Amniotic epithelial cell (primary cell): ENCODE measurements at regions not wholly inside any gene's neighbourhood (a gene's known extent, or its start where the extent isn't known, plus 50 kb on each side); places are given as distances from the start of the nearest gene placed in this dataset.
A peak's percentile ranks its signal among the peaks of the same experiment; 100 is the strongest.
"Not testable (repeated sequence)": the region's sequence is repeated elsewhere in the genome, so short reads cannot be mapped to it uniquely, and the experiment has no call there.

Experiments used
- DNase-seq: peaks from one replicate; pipeline ENCODE4 v3.0.0-alpha.2; 2010; ENCODE audit warnings: low read depth

DNA sequence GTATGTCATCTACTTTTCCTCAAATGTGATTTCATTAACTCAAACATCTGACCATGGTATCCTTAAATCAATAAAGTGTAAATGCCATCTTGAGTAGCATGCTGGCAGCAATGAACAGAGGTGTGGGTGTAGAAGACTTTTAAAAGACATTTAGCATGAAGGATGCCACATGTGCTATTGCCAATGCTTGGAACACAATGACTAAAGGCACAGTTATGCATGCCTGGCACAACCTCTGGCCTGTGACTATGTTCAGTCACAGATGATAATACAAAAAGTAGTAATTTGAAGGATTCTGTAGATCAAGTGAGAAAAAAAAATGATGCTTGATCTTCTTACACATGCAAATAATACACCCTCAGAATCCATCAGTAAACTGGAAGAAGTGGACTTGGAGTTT is 938.9 kb upstream of the ADGRL4 start:
- no peak for DNase-seq

GRCh38 chr1:79929356-79929755 is 922.8 kb upstream of the ADGRL4 start:
- peak; percentile 23 for DNase-seq

- DNase-seq, result no peak
These were observed 922.4 kb upstream of the ADGRL4 start for GRCh38 chr1:79928901-79929300.

DNA sequence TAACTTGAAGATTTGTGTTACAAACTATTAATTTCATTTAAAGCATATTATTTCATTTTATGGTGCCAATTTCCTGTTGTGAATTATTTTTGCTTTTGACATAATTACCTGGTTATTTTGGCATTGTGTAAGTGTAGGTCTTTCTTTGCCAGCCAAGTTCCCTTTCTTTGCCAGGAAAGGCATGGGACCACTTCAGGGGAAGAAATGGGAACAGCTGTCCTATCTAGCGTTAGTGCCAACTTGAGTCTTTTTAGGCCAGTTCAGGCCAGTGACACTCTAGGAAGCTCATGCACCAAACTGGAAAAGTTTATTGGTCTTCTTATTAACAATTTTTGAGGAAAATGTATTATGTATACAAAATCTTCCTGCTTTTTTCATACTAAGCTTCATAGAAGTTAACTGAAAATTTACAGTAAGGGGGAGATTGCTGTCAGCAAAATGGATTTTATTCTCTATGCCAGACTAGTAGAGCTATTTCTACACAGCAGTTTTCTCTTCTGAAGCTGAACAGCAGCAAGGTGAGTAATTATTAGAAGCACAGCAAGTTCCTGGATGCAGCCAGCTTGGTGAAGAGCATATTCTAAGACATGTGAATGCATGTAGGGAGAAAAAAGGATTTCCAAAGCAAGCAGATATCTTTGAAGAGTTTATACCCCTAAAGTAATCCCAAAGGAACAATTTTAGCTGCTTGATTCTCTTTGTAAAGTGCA is 914.6 kb upstream of the ADGRL4 start:
- DNase-seq, result no peak

GRCh38 chr1:79914896-79915295 is 908.4 kb upstream of the ADGRL4 start:
- no peak for DNase-seq

DNA sequence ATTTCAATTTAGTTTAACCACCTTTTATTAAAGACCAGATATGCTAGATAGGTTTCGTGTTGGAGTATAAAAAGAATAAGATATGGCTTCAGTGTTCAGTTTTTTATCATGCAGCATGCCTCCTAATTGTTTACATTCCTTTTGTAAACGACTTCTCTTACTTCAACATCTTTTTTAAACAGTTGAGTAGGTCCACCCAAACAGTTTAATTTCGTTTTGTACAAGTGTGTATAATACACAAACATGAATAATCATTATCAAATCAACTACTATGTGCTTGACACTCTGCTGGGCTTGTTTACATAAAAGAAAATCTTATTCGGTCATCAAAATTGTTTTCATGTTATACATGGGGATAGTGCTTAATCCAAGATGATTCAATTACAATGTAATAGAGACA is 906.3 kb upstream of the ADGRL4 start:
- no peak for DNase-seq

GRCh38 chr1:79903321-79903720 is 896.8 kb upstream of the ADGRL4 start:
- no peak for DNase-seq

DNA sequence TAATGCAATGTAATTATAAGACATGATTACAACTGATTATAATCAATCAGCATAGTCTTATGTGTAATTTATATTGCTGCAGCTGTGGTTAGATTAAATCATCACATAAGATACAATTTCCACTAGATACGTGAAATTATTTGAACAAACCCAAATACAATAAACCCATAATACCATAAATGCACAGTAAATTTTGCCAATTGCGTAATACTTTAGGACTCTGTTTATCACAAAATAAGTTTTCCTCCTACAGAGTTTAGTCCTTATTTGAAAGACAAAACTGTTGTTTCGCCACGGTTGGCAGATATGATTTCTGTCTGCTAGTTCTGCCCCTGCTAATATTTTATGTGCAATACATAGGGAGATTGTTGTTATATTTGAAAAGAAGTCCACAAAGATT is 895.9 kb upstream of the ADGRL4 start:
- no peak for DNase-seq

- peak; percentile 92 for DNase-seq
These were observed 893.4 kb upstream of the ADGRL4 start for GRCh38 chr1:79899914-79900313.

DNA sequence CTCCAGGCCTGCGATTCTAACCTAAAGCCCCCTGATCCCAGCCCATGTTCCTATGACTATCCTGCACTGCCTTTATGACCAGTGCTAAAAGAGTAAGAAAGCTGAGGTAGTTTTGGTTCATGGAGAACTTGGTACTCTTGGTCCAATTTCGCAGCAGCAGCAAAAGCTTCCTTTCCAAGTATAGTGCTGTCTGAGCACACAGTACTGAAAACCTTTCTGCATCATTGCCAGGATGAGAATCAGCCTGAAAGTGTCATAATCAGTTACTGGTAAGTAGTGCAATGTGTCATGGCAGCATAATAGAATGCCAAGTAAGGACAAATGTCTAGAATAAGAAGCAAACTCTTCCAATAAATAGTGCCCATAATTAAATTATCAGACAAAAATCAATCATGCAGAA is 889.6 kb upstream of the ADGRL4 start:
- DNase-seq, result no peak

DNA sequence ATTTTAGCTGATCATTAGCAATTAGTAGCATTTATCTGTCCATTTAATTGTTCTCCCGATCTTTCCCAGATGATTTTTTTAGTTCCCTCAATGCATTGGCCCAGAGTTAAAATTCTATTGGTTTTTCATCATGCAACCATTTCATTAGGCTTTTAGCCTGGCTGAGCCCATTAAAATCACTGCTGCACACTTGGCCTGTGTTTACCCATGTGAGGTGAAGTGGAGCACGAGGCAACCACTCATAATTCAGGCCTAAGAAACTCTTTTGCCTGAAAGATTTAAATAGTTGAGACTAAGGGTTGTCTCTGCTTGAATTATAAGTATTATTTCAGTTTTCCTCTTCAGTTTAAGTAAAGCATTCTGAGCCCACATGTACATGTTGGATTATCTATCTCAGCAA is 889.0 kb upstream of the ADGRL4 start:
- DNase-seq, result no peak

DNA sequence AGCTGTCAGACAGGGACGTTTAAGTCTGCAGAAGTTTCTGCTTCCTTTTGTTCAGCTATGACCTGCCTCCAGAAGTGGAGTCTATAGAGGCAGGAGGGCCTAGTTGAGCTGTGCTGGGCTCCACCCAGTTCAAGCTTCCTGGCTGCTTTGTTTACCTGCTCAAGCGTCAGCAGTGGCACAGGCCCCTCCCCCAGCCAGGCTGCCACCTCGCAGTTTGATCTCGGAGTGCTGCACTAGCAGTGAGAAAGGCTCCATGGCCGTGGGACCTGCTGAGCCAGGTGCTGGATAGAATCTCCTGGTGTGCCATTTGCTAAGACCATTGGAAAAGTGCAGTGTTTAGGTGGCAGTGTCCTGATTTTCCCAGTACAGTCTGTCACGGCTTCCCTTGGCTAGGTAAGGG is 887.6 kb upstream of the ADGRL4 start:
- DNase-seq, result not testable (repeated sequence)

DNA sequence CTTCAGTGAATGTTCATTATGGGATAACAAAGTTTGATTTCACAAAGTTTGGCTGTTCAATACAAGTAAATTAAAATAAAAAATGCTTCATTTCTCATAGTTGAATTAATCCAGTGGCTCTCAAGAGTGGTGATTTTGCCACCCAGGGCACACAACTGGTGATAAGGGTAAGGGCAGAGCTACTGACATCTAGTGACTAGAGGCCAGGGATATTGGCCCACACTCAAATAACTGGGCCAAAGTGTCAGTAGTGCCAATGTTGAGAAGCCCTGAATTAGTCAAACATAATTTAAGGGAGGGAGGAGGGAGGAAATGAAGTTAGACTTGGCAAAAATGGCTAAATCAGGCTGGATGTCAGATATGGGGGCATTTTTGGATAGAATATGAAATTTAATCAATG is 880.5 kb upstream of the ADGRL4 start:
- DNase-seq, result no peak

GRCh38 chr1:79885101-79885500 is 878.6 kb upstream of the ADGRL4 start:
- DNase-seq, result no peak

- DNase-seq, result no peak
These were observed 870.6 kb upstream of the ADGRL4 start for GRCh38 chr1:79877086-79877485.

DNA sequence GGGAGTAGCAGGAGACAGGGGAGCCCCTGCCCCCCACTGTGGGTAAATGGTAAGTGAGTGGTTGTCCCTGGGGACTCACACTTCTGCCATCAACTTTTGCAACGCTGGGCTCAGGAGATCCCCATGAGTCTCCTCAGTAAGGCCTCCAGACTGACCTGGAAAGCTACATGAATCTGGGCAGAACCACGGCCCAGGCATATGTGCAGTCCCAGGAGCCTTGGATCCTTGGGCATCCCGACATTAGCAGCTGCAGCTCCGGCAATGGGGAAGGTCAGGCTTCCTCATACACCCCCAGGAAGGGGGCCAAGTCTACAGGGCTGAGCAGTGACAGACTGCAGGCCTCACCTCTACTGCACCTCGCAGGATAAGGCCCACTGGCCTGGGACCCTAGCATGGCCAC is 868.7 kb upstream of the ADGRL4 start:
- no peak for DNase-seq

DNA sequence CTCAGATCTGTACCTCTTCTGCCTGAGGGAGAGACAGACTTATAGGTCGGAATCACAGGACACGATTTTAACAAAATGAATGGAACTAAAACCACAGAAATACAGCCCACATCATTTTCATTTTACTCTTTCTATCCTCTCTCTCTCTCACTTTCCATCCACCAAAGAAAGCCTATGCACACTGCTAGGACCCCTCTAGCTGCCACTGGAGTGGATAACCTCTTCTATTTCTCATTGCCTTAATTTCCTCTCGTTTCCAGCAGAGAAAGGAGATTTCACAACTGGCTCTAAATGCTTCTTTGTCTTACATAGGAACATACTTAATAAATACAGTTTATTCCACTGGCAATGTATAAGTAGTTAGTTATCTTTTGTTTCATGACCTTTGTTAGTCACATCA is 867.8 kb upstream of the ADGRL4 start:
- no peak for DNase-seq

DNA sequence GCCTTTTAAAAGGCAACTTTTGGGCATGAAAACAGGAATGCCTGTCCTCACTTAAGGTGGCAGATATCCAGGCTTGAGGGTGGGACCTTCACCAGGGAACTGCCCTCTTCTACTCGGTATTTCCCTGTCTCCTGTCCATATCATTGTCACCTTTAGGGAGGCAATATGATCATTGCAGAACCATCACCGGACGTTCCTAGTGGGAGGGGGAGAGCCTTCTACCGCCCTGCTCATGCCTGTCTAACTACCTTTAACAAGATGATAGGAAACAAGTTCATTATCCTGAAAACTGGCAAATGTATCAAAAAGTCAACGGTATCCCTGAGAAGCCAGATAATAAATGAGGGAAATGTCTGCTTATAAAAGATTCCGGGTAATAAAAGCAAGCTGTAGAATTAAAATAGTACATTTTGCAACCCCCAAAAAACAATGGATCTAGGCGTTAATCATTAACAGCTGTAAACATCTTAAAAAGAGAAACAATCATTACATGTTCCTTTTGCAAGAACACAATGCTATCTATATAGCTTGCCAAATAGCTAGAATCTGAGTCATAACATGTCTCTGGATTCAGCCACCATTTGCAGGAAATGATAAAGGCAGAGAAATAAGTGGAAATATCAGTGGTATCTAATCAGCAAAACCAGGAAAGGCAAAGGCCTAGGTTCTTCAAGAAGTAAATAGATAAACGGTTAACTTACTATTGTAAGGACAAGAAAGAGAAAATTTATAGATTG is 852.9 kb upstream of the ADGRL4 start:
- DNase-seq, result peak; percentile 76

- no peak for DNase-seq
These were observed 845.5 kb upstream of the ADGRL4 start for GRCh38 chr1:79852004-79852403.

GRCh38 chr1:79849388-79849787 is 842.9 kb upstream of the ADGRL4 start:
- no peak for DNase-seq

DNA sequence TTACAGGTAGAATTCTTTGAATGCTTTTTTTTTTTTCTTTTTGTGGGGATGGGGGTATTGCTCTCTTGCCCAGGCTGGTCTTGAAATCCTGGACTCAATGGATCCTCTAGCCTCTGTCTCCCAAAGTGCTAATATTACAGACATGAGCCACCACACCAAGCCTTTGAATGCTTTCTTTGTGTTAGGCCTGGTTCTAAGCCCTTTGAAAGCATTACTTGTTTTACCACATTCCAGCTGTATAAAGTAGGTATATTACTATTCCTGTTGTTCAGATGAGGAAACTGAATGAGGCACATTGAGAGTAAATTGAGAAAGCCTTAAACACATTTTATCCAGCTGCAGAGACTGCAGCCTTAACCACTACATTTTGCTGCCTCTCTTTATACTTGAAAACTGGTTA is 841.8 kb upstream of the ADGRL4 start:
- DNase-seq, result no peak

GRCh38 chr1:79847700-79848099 is 841.2 kb upstream of the ADGRL4 start:
- no peak for DNase-seq

DNA sequence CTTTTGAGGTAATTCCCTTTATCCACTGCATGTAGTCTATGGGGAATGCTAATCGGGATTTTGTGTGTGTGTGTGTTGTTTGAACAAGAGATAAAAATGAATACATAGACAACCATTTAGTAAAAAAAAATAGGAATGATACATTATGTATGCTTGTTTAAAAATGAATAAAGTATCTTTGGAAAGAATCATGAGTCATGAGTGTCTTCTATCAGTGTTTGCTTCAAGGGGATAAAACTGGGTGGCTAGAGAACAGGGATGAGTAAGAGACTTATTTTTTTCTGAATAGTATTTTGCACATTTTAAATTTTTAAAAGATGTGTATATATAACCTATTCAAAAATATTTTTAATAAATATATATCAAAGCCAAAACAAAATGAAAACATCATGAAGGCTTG is 839.4 kb upstream of the ADGRL4 start:
- peak; percentile 67 for DNase-seq

- no peak for DNase-seq
These were observed 836.3 kb upstream of the ADGRL4 start for GRCh38 chr1:79842811-79843210.
